ENCODE measurements at regions not wholly inside any gene's neighbourhood (a gene's known extent, or its start where the extent isn't known, plus 50 kb on each side); places are given as distances from the start of the nearest gene placed in this dataset.

DNA sequence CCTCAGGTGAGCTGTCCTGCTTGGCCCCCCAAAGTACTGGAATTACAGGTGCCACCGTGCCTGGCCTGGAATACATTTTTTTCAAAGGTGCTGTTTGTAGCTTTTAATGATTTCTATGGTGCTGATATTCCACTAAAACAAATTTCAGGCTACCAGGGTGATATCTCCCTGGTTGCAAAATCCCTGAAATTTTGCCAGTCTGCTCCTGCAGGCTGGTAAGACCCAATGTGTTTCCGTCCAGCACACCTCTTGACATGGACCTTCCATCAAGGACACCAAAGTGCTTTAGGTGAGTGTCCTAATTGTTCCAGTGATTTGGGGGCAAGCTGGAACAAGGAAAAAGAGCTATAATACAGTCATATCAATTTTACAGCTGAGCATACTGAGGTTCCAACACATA, 69.8 kb upstream of the KMT2C start:
- no peak overlapping the region for H3K27ac ChIP-seq (ENCODE audit: low read depth in 2 of 2, low read length in 1 of 2)
- ChIA-PET CTCF (interaction anchor here (0.5 kb wide), 1 partner anchor 169 kb away, joined by 3 read pairs; no protein-coding TSS in a partner anchor), POLR2A (interaction anchor here (0.6 kb wide), 1 partner anchor 88 kb away, joined by 4 read pairs; no protein-coding TSS in a partner anchor)

DNA sequence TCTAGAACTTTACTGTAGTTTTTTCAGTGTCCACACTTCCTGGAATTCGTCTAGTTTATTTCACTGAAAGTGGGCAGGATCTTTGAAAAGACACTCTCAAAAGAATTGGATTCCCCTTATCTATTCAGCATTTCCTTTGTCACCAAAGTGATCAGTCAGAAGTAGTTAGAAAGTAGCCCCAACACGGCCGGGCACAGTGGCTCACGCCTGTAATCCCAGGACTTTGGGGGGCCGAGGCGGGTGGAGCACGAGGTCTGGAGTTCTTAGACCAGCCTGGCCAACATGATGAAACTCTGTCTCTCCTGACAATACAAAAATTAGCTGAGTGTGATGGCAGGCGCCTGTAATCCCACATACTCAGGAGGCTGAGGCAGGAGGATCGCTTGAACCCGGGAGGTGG, 69.0 kb upstream of the KMT2C start:
- CTCF ChIA-PET: interaction anchor here (0.8 kb wide), 1 partner anchor 202 kb away, joined by 3 read pairs; no protein-coding TSS in a partner anchor
- POLR2A ChIA-PET: no interaction called here
- Histone ChIP-seq H3K4me3 (ENCODE audit: low read depth in 2 of 2, low read length in 1 of 2) (no peak overlapping the region), H3K4me2 (no peak overlapping the region), H3K27ac (ENCODE audit: low read depth in 2 of 2, low read length in 1 of 2) (no peak overlapping the region), H3K79me2 (ENCODE audit: insufficient read depth) (no peaks in the 10 kb centered on the region), H3K9ac (no peak overlapping the region), H3K36me3 (replicated peaks in 1 of 2; ENCODE audit: control insufficient read depth in 1 of 2, insufficient read depth in 2 of 2, low read length in 1 of 2) (no peaks in the 10 kb centered on the region), H3K27me3 (ENCODE audit: insufficient read depth) (no peaks in the 10 kb centered on the region), H4K20me1 (ENCODE audit: insufficient read depth) (no peaks in the 10 kb centered on the region), H3K9me3 (no peaks in the 10 kb centered on the region), H3K9me2 (no peaks in the 10 kb centered on the region), H3F3A (replicated peaks; ENCODE audit: insufficient read depth) (no peaks in the 10 kb centered on the region), H2AFZ (ENCODE audit: low read depth) (no peak overlapping the region), H3K4me1 (ENCODE audit: control insufficient read depth in 1 of 2, insufficient read depth in 2 of 2, low read depth in 1 of 2, low read length in 1 of 2) (no peaks in the 10 kb centered on the region; a peak in 1 of 4 replicates)
- TF ChIP-seq CHD2 (IDR thresholded peaks at IDR 0.05; ENCODE audit: low read length, partially characterized antibody) (no peak), JUND (IDR thresholded peaks at IDR 0.05) (no peak), RCOR1 (IDR thresholded peaks at IDR 0.05; ENCODE audit: low read length) (no peak), SIN3A (IDR thresholded peaks at IDR 0.05; ENCODE audit: borderline replicate concordance, low read depth, low read length) (no peak), GABPA (IDR thresholded peaks at IDR 0.05; ENCODE audit: low read depth) (no peak), NFIC (IDR thresholded peaks at IDR 0.05; ENCODE audit: borderline replicate concordance) (no peak), RXRA (IDR thresholded peaks at IDR 0.05; ENCODE audit: borderline replicate concordance, low read depth) (no peak), TAF1 (IDR thresholded peaks at IDR 0.05; ENCODE audit: borderline replicate concordance, low read depth, low read length) (no peak)
- TF ChIP-seq, protein P1, sequence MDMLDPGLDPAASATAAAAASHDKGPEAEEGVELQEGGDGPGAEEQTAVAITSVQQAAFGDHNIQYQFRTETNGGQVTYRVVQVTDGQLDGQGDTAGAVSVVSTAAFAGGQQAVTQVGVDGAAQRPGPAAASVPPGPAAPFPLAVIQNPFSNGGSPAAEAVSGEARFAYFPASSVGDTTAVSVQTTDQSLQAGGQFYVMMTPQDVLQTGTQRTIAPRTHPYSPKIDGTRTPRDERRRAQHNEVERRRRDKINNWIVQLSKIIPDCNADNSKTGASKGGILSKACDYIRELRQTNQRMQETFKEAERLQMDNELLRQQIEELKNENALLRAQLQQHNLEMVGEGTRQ (IDR thresholded peaks at IDR 0.05; ENCODE audit: borderline replicate concordance, low read depth, low read length): no peak
- TF ChIP-seq, protein P2, sequence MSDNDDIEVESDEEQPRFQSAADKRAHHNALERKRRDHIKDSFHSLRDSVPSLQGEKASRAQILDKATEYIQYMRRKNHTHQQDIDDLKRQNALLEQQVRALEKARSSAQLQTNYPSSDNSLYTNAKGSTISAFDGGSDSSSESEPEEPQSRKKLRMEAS (IDR thresholded peaks at IDR 0.05; ENCODE audit: low read depth): no peak
- no peak for DNase-seq
- WGBS (ENCODE audit: low lambda C conversion rate): 75% methylated on average over 10 of the region's 10 CpGs

More for the DNA sequence above, 69.8 kb upstream of the KMT2C start:
- Histone ChIP-seq H3K36me3 (replicated peaks in 1 of 2; ENCODE audit: control insufficient read depth in 1 of 2, insufficient read depth in 2 of 2, low read length in 1 of 2) (no peaks in the 10 kb centered on the region), H3K4me2 (no peak overlapping the region), H3F3A (replicated peaks; ENCODE audit: insufficient read depth) (no peaks in the 10 kb centered on the region), H2AFZ (ENCODE audit: low read depth) (no peak overlapping the region), H4K20me1 (ENCODE audit: insufficient read depth) (no peaks in the 10 kb centered on the region), H3K79me2 (ENCODE audit: insufficient read depth) (no peaks in the 10 kb centered on the region), H3K4me1 (ENCODE audit: control insufficient read depth in 1 of 2, insufficient read depth in 2 of 2, low read depth in 1 of 2, low read length in 1 of 2) (no peaks in the 10 kb centered on the region; a peak in 1 of 4 replicates), H3K9me3 (no peaks in the 10 kb centered on the region), H3K9me2 (no peaks in the 10 kb centered on the region), H3K4me3 (ENCODE audit: low read depth in 2 of 2, low read length in 1 of 2) (no peak overlapping the region), H3K9ac (no peak overlapping the region), H3K27me3 (ENCODE audit: insufficient read depth) (no peaks in the 10 kb centered on the region)
- DNase-seq: no peak
- TF ChIP-seq JUND (IDR thresholded peaks at IDR 0.05) (no peak), RXRA (IDR thresholded peaks at IDR 0.05; ENCODE audit: borderline replicate concordance, low read depth) (no peak), ELF1 (IDR thresholded peaks at IDR 0.05) (no peak), FOXJ3 (CRISPR knock-in tag; IDR thresholded peaks at IDR 0.05) (no peak), EZH2phosphoT487 (IDR thresholded peaks at IDR 0.05; ENCODE audit: borderline replicate concordance, low read depth) (no peak), SIN3A (IDR thresholded peaks at IDR 0.05; ENCODE audit: borderline replicate concordance, low read depth, low read length) (no peak), NFIC (IDR thresholded peaks at IDR 0.05; ENCODE audit: borderline replicate concordance) (no peak), FOXM1 (IDR thresholded peaks at IDR 0.05; ENCODE audit: low read depth) (no peak)
- TF ChIP-seq, protein P3, sequence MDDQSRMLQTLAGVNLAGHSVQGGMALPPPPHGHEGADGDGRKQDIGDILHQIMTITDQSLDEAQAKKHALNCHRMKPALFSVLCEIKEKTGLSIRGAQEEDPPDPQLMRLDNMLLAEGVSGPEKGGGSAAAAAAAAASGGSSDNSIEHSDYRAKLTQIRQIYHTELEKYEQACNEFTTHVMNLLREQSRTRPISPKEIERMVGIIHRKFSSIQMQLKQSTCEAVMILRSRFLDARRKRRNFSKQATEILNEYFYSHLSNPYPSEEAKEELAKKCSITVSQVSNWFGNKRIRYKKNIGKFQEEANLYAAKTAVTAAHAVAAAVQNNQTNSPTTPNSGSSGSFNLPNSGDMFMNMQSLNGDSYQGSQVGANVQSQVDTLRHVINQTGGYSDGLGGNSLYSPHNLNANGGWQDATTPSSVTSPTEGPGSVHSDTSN (IDR thresholded peaks at IDR 0.05): no peak
- TF ChIP-seq, protein P2 (IDR thresholded peaks at IDR 0.05; ENCODE audit: low read depth): no peak
- TF ChIP-seq, protein P4, sequence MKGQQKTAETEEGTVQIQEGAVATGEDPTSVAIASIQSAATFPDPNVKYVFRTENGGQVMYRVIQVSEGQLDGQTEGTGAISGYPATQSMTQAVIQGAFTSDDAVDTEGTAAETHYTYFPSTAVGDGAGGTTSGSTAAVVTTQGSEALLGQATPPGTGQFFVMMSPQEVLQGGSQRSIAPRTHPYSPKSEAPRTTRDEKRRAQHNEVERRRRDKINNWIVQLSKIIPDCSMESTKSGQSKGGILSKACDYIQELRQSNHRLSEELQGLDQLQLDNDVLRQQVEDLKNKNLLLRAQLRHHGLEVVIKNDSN (IDR thresholded peaks at IDR 0.05; ENCODE audit: borderline replicate concordance, low read depth): no peak
- 51% methylated on average over 2 of the region's 2 CpGs for WGBS (ENCODE audit: low lambda C conversion rate)

Data from SK-N-SH (cell line).